ENCODE measurements at regions not wholly inside any gene's neighbourhood (a gene's known extent, or its start where the extent isn't known, plus 50 kb on each side); places are given as distances from the start of the nearest gene placed in this dataset.

- TF ChIP-seq, protein P1, sequence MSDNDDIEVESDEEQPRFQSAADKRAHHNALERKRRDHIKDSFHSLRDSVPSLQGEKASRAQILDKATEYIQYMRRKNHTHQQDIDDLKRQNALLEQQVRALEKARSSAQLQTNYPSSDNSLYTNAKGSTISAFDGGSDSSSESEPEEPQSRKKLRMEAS (IDR thresholded peaks at IDR 0.05) = no peak
- TF ChIP-seq HNF4G (IDR thresholded peaks at IDR 0.05) (no peak), YY1 (IDR thresholded peaks at IDR 0.05) (no peak), SP1 (IDR thresholded peaks at IDR 0.05) (no peak), HNF4A (conservative IDR thresholded peaks at IDR 0.05) (no peak)
- TF ChIP-seq, protein P2, sequence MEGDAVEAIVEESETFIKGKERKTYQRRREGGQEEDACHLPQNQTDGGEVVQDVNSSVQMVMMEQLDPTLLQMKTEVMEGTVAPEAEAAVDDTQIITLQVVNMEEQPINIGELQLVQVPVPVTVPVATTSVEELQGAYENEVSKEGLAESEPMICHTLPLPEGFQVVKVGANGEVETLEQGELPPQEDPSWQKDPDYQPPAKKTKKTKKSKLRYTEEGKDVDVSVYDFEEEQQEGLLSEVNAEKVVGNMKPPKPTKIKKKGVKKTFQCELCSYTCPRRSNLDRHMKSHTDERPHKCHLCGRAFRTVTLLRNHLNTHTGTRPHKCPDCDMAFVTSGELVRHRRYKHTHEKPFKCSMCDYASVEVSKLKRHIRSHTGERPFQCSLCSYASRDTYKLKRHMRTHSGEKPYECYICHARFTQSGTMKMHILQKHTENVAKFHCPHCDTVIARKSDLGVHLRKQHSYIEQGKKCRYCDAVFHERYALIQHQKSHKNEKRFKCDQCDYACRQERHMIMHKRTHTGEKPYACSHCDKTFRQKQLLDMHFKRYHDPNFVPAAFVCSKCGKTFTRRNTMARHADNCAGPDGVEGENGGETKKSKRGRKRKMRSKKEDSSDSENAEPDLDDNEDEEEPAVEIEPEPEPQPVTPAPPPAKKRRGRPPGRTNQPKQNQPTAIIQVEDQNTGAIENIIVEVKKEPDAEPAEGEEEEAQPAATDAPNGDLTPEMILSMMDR (IDR thresholded peaks at IDR 0.05; ENCODE audit: low read depth, low read length, missing input control) = no peak
Observed at GRCh38 chr2:238724728-238725127, 123.2 kb upstream of the TWIST2 start (continued).

- no peak for DNase-seq (ENCODE audit: low spot score)
- 75% methylated on average over 4 of the region's 4 CpGs for WGBS
- no peaks in the 10 kb centered on the region for H3K36me3 ChIP-seq (ENCODE audit: control insufficient read depth in 4 of 4, insufficient read depth in 3 of 4, low read depth in 1 of 4, low read length in 3 of 4)
- H3K9ac ChIP-seq (ENCODE audit: low read depth in 1 of 2, low read length in 2 of 2) = no peak overlapping the region
- no peak overlapping the region for H3K27ac ChIP-seq (ENCODE audit: low read depth in 1 of 2, low read length in 2 of 2)
- no peaks in the 10 kb centered on the region for H3K4me1 ChIP-seq (ENCODE audit: control insufficient read depth in 4 of 4, insufficient read depth in 4 of 4, low read length in 3 of 4)
- H3K9me3 ChIP-seq (ENCODE audit: control insufficient read depth in 4 of 4, low read length in 3 of 4) = peaks cover 0 to 3% (median 2%) of the 10 kb centered on the region in 4 donors
- H3K4me3 ChIP-seq (ENCODE audit: low read depth in 1 of 3, low read length in 3 of 3) = no peak overlapping the region
- no peak for TF ChIP-seq HNF4A (conservative IDR thresholded peaks at IDR 0.05)
- no peaks in the 10 kb centered on the region for H3K27me3 ChIP-seq (ENCODE audit: control insufficient read depth in 4 of 4, insufficient read depth in 4 of 4, low read length in 3 of 4)
Observed at GRCh38 chr2:238725298-238725697, 122.6 kb upstream of the TWIST2 start.

DNA sequence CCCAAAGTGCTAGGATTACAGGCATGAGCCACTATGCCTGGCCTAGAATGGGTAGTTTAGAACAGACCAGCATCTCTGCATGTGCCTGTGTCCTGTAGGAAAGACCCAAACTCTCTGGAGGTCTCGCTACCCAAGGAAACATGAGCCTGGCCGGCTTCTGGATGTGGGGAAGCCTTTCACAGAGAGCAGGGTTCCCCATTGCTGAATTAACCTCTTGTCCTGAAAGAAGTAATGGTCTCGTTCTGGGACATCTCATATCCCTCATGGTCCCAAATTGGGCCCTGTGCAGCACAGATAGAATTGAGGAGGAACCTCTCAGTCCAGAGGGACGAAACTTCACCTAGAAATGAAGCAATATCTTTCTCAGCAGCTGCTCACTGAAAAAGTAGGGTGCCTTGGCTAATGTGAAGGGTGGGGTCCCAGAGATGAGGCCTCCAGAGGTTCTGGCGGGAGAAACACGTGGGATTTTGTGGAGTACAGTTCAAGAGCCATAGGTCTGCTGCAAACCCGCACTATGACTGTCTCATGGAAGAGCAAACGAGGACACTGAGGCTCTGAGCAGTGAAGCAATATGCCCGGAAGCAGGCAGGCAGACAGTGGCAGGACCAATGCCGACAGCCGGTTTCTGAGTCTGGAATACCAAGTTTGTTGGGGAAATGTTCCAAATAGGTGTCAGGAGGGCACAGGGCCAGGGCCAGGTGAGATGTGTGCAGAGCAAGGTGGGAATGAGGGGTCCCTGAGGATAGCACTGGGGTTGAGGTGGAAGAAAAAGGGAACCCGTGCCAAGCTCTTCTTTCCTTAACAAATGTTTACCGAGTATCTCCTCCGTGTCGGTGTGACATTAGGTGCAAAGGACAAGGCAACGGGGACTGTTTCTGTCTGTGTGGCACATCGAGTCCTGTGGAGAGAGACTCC lies 121.0 kb upstream of the TWIST2 start:
- DNase-seq (ENCODE audit: low spot score) = no peak
- H3K36me3 ChIP-seq (ENCODE audit: control insufficient read depth in 4 of 4, insufficient read depth in 3 of 4, low read depth in 1 of 4, low read length in 3 of 4) = no peaks in the 10 kb centered on the region
- no peaks in the 10 kb centered on the region for H3K4me1 ChIP-seq (ENCODE audit: control insufficient read depth in 4 of 4, insufficient read depth in 4 of 4, low read length in 3 of 4)
- H3K27ac ChIP-seq (ENCODE audit: low read depth in 1 of 2, low read length in 2 of 2) = no peak overlapping the region
- no peak for TF ChIP-seq ATF3 (IDR thresholded peaks at IDR 0.05)
- TF ChIP-seq, protein P3, sequence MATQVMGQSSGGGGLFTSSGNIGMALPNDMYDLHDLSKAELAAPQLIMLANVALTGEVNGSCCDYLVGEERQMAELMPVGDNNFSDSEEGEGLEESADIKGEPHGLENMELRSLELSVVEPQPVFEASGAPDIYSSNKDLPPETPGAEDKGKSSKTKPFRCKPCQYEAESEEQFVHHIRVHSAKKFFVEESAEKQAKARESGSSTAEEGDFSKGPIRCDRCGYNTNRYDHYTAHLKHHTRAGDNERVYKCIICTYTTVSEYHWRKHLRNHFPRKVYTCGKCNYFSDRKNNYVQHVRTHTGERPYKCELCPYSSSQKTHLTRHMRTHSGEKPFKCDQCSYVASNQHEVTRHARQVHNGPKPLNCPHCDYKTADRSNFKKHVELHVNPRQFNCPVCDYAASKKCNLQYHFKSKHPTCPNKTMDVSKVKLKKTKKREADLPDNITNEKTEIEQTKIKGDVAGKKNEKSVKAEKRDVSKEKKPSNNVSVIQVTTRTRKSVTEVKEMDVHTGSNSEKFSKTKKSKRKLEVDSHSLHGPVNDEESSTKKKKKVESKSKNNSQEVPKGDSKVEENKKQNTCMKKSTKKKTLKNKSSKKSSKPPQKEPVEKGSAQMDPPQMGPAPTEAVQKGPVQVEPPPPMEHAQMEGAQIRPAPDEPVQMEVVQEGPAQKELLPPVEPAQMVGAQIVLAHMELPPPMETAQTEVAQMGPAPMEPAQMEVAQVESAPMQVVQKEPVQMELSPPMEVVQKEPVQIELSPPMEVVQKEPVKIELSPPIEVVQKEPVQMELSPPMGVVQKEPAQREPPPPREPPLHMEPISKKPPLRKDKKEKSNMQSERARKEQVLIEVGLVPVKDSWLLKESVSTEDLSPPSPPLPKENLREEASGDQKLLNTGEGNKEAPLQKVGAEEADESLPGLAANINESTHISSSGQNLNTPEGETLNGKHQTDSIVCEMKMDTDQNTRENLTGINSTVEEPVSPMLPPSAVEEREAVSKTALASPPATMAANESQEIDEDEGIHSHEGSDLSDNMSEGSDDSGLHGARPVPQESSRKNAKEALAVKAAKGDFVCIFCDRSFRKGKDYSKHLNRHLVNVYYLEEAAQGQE (IDR thresholded peaks at IDR 0.05) = no peak
- TF ChIP-seq, protein P1 (IDR thresholded peaks at IDR 0.05) = no peak
- TF ChIP-seq RAD21 (IDR thresholded peaks at IDR 0.05) = no peak
- TF ChIP-seq JUND (IDR thresholded peaks at IDR 0.05) = no peak
- TF ChIP-seq YY1 (IDR thresholded peaks at IDR 0.05) = no peak
- TF ChIP-seq RXRA (IDR thresholded peaks at IDR 0.05) = no peak
- TF ChIP-seq, protein P2 (IDR thresholded peaks at IDR 0.05; ENCODE audit: low read depth, low read length, missing input control) = no peak
- TF ChIP-seq EGR1 (IDR thresholded peaks at IDR 0.05; ENCODE audit: low read depth in 2 of 2) = no peak
- TF ChIP-seq FOXA1 (IDR thresholded peaks at IDR 0.05) = no peak
- TF ChIP-seq, protein P4, sequence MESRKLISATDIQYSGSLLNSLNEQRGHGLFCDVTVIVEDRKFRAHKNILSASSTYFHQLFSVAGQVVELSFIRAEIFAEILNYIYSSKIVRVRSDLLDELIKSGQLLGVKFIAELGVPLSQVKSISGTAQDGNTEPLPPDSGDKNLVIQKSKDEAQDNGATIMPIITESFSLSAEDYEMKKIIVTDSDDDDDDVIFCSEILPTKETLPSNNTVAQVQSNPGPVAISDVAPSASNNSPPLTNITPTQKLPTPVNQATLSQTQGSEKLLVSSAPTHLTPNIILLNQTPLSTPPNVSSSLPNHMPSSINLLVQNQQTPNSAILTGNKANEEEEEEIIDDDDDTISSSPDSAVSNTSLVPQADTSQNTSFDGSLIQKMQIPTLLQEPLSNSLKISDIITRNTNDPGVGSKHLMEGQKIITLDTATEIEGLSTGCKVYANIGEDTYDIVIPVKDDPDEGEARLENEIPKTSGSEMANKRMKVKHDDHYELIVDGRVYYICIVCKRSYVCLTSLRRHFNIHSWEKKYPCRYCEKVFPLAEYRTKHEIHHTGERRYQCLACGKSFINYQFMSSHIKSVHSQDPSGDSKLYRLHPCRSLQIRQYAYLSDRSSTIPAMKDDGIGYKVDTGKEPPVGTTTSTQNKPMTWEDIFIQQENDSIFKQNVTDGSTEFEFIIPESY (IDR thresholded peaks at IDR 0.05) = no peak
- TF ChIP-seq HNF4A (conservative IDR thresholded peaks at IDR 0.05) = no peak
- TF ChIP-seq GABPA (IDR thresholded peaks at IDR 0.05 in 1 of 2, conservative IDR thresholded peaks at IDR 0.05 in 1 of 2) = no peak
- no peak for TF ChIP-seq TAF1 (conservative IDR thresholded peaks at IDR 0.05)
- TF ChIP-seq NR2F2 (IDR thresholded peaks at IDR 0.05) = no peak
- H3K9ac ChIP-seq (ENCODE audit: low read depth in 1 of 2, low read length in 2 of 2) = no peak overlapping the region
- WGBS = 79% methylated on average over 17 of the region's 17 CpGs
- no peaks in the 10 kb centered on the region for H3K27me3 ChIP-seq (ENCODE audit: control insufficient read depth in 4 of 4, insufficient read depth in 4 of 4, low read length in 3 of 4)
- no peak overlapping the region for H3K4me3 ChIP-seq (ENCODE audit: low read depth in 1 of 3, low read length in 3 of 3)
- peaks cover 0 to 3% (median 2%) of the 10 kb centered on the region in 4 donors for H3K9me3 ChIP-seq (ENCODE audit: control insufficient read depth in 4 of 4, low read length in 3 of 4)
